T1000 (cell line): ENCODE measurements at regions not wholly inside any gene's neighbourhood (a gene's known extent, or its start where the extent isn't known, plus 50 kb on each side); places are given as distances from the start of the nearest gene placed in this dataset.
"Not testable (repeated sequence)": the region's sequence is repeated elsewhere in the genome, so short reads cannot be mapped to it uniquely, and the experiment has no call there.

ENCODE experiments used
- DNase-seq: peaks from one replicate; lab custom pipeline; 2025; ENCODE audit warnings: mixed read lengths; lab: John Stamatoyannopoulos, UW

GRCh38 chr2:37806004-37806403 lies 119.1 kb upstream of the RMDN2 start:
- DNase-seq = not testable (repeated sequence)

GRCh38 chr2:37809525-37809924 lies 115.6 kb upstream of the RMDN2 start:
- no peak for DNase-seq

GRCh38 chr2:37809931-37810570 lies 115.0 kb upstream of the RMDN2 start:
- DNase-seq = no peak

GRCh38 chr2:37812414-37812813 lies 112.7 kb upstream of the RMDN2 start:
- no peak for DNase-seq

GRCh38 chr2:37812941-37813730 lies 112.0 kb upstream of the RMDN2 start:
- DNase-seq = no peak

GRCh38 chr2:37816036-37816435 lies 109.1 kb upstream of the RMDN2 start:
- no peak for DNase-seq

- no peak for DNase-seq
These were observed 108.4 kb upstream of the RMDN2 start for GRCh38 chr2:37816686-37817085.

- peak; percentile 4 for DNase-seq
These were observed 105.9 kb upstream of the RMDN2 start for GRCh38 chr2:37819186-37819585.

GRCh38 chr2:37820471-37820986 lies 104.6 kb upstream of the RMDN2 start:
- DNase-seq = no peak

GRCh38 chr2:37825586-37825985 lies 99.5 kb upstream of the RMDN2 start:
- DNase-seq = no peak

GRCh38 chr2:37826611-37827010 lies 98.5 kb upstream of the RMDN2 start:
- DNase-seq = no peak

- DNase-seq = no peak
These were observed 97.6 kb upstream of the RMDN2 start for GRCh38 chr2:37827455-37827854.

- DNase-seq = peak; percentile 44
These were observed 97.1 kb upstream of the RMDN2 start for GRCh38 chr2:37827911-37828511.

GRCh38 chr2:37829202-37829601 lies 95.9 kb upstream of the RMDN2 start:
- DNase-seq = peak; percentile 21

- no peak for DNase-seq
These were observed 95.3 kb upstream of the RMDN2 start for GRCh38 chr2:37829616-37830395.

GRCh38 chr2:37830636-37831035 lies 94.5 kb upstream of the RMDN2 start:
- no peak for DNase-seq

- no peak for DNase-seq
These were observed 93.9 kb upstream of the RMDN2 start for GRCh38 chr2:37831081-37831780.

GRCh38 chr2:37832590-37833197 lies 92.4 kb upstream of the RMDN2 start:
- peak; percentile 64 for DNase-seq

GRCh38 chr2:37833423-37833822 lies 91.7 kb upstream of the RMDN2 start:
- DNase-seq = no peak

GRCh38 chr2:37836270-37836669 lies 88.8 kb upstream of the RMDN2 start:
- no peak for DNase-seq

GRCh38 chr2:37836711-37837110 lies 88.4 kb upstream of the RMDN2 start:
- no peak for DNase-seq
